ENCODE measurements at regions not wholly inside any gene's neighbourhood (a gene's known extent, or its start where the extent isn't known, plus 50 kb on each side); places are given as distances from the start of the nearest gene placed in this dataset.

DNA sequence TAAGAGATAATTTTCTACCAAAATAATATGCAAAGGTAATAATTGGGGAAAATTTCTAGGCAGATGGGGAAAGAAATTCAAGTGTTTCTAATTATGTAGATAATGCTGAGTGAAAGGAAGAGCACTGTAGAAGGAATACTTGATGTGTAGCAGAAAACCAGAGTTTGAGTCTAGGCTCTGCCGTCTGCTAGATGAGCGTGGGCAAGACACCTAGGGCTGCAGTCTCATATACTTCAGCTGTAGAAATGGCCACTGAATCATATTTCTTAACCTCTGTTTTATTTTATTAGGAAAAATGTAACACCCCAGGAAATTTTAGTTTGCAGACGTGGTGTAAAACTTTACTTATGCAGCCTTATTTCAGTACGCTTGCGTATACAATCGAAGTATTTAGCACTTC lies 59.8 kb upstream of the SLC38A2 start:
- peaks cover 7% of the 10 kb centered on the region for H3K4me1 Mint-ChIP-seq
- no peak overlapping the region for H3K27ac Mint-ChIP-seq
- H3K4me3 Mint-ChIP-seq: no peak overlapping the region
- peaks cover 10% of the 10 kb centered on the region for H3K36me3 Mint-ChIP-seq (ENCODE audit: low read depth)
- no peak for DNase-seq
- H3K27me3 Mint-ChIP-seq (ENCODE audit: low read depth, poor library complexity): no peaks in the 10 kb centered on the region
- TF ChIP-seq, protein P1, sequence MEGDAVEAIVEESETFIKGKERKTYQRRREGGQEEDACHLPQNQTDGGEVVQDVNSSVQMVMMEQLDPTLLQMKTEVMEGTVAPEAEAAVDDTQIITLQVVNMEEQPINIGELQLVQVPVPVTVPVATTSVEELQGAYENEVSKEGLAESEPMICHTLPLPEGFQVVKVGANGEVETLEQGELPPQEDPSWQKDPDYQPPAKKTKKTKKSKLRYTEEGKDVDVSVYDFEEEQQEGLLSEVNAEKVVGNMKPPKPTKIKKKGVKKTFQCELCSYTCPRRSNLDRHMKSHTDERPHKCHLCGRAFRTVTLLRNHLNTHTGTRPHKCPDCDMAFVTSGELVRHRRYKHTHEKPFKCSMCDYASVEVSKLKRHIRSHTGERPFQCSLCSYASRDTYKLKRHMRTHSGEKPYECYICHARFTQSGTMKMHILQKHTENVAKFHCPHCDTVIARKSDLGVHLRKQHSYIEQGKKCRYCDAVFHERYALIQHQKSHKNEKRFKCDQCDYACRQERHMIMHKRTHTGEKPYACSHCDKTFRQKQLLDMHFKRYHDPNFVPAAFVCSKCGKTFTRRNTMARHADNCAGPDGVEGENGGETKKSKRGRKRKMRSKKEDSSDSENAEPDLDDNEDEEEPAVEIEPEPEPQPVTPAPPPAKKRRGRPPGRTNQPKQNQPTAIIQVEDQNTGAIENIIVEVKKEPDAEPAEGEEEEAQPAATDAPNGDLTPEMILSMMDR (IDR thresholded peaks at IDR 0.05): no peak
- peaks cover 10% of the 10 kb centered on the region for H3K9me3 Mint-ChIP-seq

DNA sequence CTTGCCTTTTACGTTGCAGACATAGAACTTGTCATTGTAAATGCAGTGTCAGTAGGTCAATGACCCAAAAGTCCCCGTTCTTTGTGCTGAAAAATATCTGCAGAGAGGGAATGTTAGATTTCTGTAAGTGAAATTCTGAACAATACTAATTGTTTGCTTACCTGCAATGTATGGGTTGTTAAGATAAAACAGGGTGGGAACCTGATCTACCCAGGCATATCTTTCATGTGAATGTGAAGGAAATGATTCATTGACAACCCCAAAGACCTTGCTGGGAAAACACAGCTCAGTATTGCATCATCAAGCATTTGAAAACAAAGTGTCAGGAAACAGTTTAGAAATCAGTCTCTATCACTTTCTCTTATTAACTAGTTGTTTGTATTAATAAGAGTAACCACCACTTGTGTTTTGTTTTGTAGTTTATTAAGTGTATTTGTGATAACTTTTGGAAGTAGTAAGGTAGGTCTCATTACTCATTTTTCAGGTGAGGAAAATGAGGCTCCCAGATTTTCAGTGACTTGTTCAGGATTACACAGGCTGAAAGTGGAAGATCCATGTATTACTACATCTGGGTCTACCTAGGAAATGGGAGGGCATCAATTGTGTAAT lies 57.9 kb upstream of the SLC38A2 start:
- no peak overlapping the region for H3K4me3 Mint-ChIP-seq
- H3K27ac Mint-ChIP-seq: no peak overlapping the region
- peaks cover 25% of the 10 kb centered on the region for H3K36me3 Mint-ChIP-seq (ENCODE audit: low read depth)
- peaks cover 7% of the 10 kb centered on the region for H3K4me1 Mint-ChIP-seq
- no peaks in the 10 kb centered on the region for H3K27me3 Mint-ChIP-seq (ENCODE audit: low read depth, poor library complexity)
- TF ChIP-seq, protein P1 (IDR thresholded peaks at IDR 0.05): no peak
- DNase-seq: no peak
- H3K9me3 Mint-ChIP-seq: peaks cover 25% of the 10 kb centered on the region

Data from nephron progenitor cell (in vitro differentiated cells).